Nephron (organoid): ENCODE measurements at regions not wholly inside any gene's neighbourhood (a gene's known extent, or its start where the extent isn't known, plus 50 kb on each side); places are given as distances from the start of the nearest gene placed in this dataset.
"Not testable (repeated sequence)": the region's sequence is repeated elsewhere in the genome, so short reads cannot be mapped to it uniquely, and the experiment has no call there.

ENCODE experiments used
- H3K27ac Mint-ChIP-seq, 3 experiments: 2 replicates each; pipeline ENCODE4 v1.8.0; 2020; ENCODE audit warnings: mixed read lengths in 3 of 3, mild to moderate bottlenecking in 2 of 3, moderate library complexity in 1 of 3
- H3K27me3 Mint-ChIP-seq: 2 replicates; pipeline ENCODE4 v1.8.0; 2021; ENCODE audit warnings: low read depth, mild to moderate bottlenecking, moderate library complexity, mixed read lengths
- H3K36me3 Mint-ChIP-seq: 2 replicates; pipeline ENCODE4 v1.8.0; 2020; ENCODE audit warnings: low read depth, mixed read lengths
- H3K4me1 Mint-ChIP-seq: 2 replicates; pipeline ENCODE4 v1.8.0; 2020; ENCODE audit warnings: mixed read lengths
- H3K4me3 Mint-ChIP-seq, 3 experiments: 2 replicates each; pipeline ENCODE4 v1.8.0; 2020; ENCODE audit warnings: mild to moderate bottlenecking in 3 of 3, mixed read lengths in 3 of 3, moderate library complexity in 2 of 3
- H3K9me3 Mint-ChIP-seq: 2 replicates; pipeline ENCODE4 v1.8.0; 2020; ENCODE audit warnings: mixed read lengths
- TF ChIP-seq, protein P1 (sequence below), 3 experiments: fragments of 200-600 bp; sonication (generic); IDR thresholded peaks; one replicate each; pipeline ENCODE4 v1.5.0; 2021; ENCODE audit warnings: antibody characterized with exemption in 3 of 3; ENCODE audit not compliant: unreplicated experiment in 3 of 3

GRCh38 chr7:26989897-26990670 lies 105.7 kb downstream of the HOXA1 start:
- H3K36me3 Mint-ChIP-seq, result no peaks in the 10 kb centered on the region
- H3K27ac Mint-ChIP-seq, result peak overlapping the region in 2 of 3 experiments; percentile 20 to 85
- peaks cover 25% of the 10 kb centered on the region for H3K4me1 Mint-ChIP-seq
- no peaks in the 10 kb centered on the region for H3K27me3 Mint-ChIP-seq
- no peaks in the 10 kb centered on the region for H3K9me3 Mint-ChIP-seq
- no peak overlapping the region for H3K4me3 Mint-ChIP-seq
- TF ChIP-seq, protein P1, sequence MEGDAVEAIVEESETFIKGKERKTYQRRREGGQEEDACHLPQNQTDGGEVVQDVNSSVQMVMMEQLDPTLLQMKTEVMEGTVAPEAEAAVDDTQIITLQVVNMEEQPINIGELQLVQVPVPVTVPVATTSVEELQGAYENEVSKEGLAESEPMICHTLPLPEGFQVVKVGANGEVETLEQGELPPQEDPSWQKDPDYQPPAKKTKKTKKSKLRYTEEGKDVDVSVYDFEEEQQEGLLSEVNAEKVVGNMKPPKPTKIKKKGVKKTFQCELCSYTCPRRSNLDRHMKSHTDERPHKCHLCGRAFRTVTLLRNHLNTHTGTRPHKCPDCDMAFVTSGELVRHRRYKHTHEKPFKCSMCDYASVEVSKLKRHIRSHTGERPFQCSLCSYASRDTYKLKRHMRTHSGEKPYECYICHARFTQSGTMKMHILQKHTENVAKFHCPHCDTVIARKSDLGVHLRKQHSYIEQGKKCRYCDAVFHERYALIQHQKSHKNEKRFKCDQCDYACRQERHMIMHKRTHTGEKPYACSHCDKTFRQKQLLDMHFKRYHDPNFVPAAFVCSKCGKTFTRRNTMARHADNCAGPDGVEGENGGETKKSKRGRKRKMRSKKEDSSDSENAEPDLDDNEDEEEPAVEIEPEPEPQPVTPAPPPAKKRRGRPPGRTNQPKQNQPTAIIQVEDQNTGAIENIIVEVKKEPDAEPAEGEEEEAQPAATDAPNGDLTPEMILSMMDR (IDR thresholded peaks at IDR 0.05; ENCODE audit: unreplicated experiment in 3 of 3), result no peak

DNA sequence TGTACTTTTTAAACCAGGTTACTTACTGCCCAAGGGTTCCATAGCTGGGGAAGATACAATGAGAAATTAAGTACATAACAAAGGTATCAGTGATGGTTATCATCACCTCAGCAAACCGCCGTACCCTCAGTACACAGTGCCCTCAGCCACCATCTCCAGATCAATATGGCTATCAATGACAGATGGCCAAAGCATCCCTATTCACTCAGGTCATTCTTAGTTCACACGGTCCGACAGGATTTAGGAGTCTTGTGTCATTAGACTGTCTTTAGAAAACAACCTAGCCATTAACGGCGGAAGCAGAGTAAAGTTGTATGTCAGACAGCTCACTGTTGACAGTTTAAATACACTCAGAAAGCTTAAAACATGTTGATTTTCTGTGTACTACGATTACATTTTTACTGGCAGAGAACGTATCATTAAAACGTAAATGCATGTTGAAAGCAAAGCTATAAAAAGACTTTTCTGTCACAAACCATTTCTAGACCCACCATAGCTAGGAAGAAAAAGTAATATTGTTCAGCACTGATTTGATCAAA lies 106.9 kb downstream of the HOXA1 start:
- Mint-ChIP-seq H3K27ac (peak overlapping the region in 1 of 3 experiments; percentile 78), H3K9me3 (no peaks in the 10 kb centered on the region), H3K4me3 (no peak overlapping the region), H3K36me3 (no peaks in the 10 kb centered on the region), H3K27me3 (no peaks in the 10 kb centered on the region), H3K4me1 (peaks cover 19% of the 10 kb centered on the region)
- TF ChIP-seq, protein P1 (IDR thresholded peaks at IDR 0.05; ENCODE audit: unreplicated experiment in 3 of 3), result no peak

- Mint-ChIP-seq H3K9me3 (no peaks in the 10 kb centered on the region), H3K36me3 (no peaks in the 10 kb centered on the region), H3K27me3 (peaks cover 3% of the 10 kb centered on the region), H3K27ac (no peak overlapping the region), H3K4me3 (no peak overlapping the region), H3K4me1 (peaks cover 8% of the 10 kb centered on the region)
- TF ChIP-seq, protein P1 (IDR thresholded peaks at IDR 0.05; ENCODE audit: unreplicated experiment in 3 of 3), result no peak
Observed at GRCh38 chr7:26987338-26987737, 108.5 kb downstream of the HOXA1 start.

DNA sequence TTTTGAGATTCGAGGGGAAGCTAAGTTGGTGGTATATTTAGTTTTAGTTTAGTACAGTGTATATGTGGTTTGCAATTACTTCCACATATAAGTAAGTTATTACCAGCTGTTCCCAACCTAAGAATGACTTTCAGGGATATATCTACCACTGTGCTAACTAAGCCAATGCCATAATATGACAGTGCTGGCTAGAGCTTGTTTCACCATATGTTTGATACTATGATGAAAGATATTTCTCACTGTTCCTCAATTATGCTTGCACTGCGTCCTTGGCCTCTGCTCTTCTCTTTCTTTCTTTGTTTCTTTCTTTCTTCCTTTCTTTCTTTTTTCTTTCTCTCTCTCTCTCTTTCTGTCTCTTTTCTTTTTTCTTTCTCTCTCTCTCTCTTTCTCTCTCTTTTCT lies 113.8 kb upstream of the SKAP2 start:
- TF ChIP-seq, protein P1 (IDR thresholded peaks at IDR 0.05; ENCODE audit: unreplicated experiment in 3 of 3), result no peak
- no peak overlapping the region for H3K27ac Mint-ChIP-seq
- no peak overlapping the region for H3K4me3 Mint-ChIP-seq
- peaks cover 9% of the 10 kb centered on the region for H3K9me3 Mint-ChIP-seq
- no peaks in the 10 kb centered on the region for H3K36me3 Mint-ChIP-seq
- no peaks in the 10 kb centered on the region for H3K4me1 Mint-ChIP-seq
- H3K27me3 Mint-ChIP-seq, result peaks cover 2% of the 10 kb centered on the region

DNA sequence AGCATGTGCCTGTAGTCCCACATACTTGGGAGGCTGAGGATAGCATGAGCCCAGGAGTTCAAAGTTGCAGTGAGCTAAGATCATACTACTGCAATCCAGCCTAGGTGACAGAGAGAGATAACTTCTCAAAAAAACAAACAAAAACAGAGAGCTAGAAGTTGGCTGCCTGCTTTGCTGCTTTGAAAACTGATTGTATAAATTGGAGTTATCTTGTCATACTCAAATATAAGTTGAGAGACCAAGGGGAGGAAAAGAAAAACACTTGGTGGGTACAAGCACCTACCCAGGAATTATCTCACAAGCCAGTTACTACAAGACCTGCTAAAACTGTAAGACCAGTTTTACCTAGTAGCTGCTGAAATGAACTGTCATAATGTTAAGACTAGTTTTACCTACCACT lies 112.5 kb upstream of the SKAP2 start:
- Mint-ChIP-seq H3K4me1 (no peaks in the 10 kb centered on the region), H3K36me3 (no peaks in the 10 kb centered on the region), H3K9me3 (peaks cover 21% of the 10 kb centered on the region), H3K4me3 (no peak overlapping the region), H3K27ac (no peak overlapping the region), H3K27me3 (no peaks in the 10 kb centered on the region)
- TF ChIP-seq, protein P1 (IDR thresholded peaks at IDR 0.05; ENCODE audit: unreplicated experiment in 3 of 3), result no peak

GRCh38 chr7:26971924-26972323 lies 107.5 kb upstream of the SKAP2 start:
- H3K27me3 Mint-ChIP-seq, H3K27ac Mint-ChIP-seq, H3K36me3 Mint-ChIP-seq, H3K4me3 Mint-ChIP-seq, H3K4me1 Mint-ChIP-seq: not testable (repeated sequence)
- H3K9me3 Mint-ChIP-seq, result peaks cover 30% of the 10 kb centered on the region
